Pons (tissue), 1 donor: ENCODE measurements at regions not wholly inside any gene's neighbourhood (a gene's known extent, or its start where the extent isn't known, plus 50 kb on each side); places are given as distances from the start of the nearest gene placed in this dataset.
"Not testable (repeated sequence)": the region's sequence is repeated elsewhere in the genome, so short reads cannot be mapped to it uniquely, and the experiment has no call there.

Experiments used
- DNase-seq: peaks from one replicate; pipeline ENCODE4 v3.0.0-alpha.2; 2016; ENCODE audit warnings: low spot score

GRCh38 chr5:53368516-53368915 is 111.9 kb upstream of the FST start:
- DNase-seq, result no peak

- DNase-seq, result no peak
Observed at GRCh38 chr5:53368966-53369605, 111.3 kb upstream of the FST start.

- no peak for DNase-seq
Observed at GRCh38 chr5:53369681-53370080, 110.7 kb upstream of the FST start.

- no peak for DNase-seq
Observed at GRCh38 chr5:53373451-53374158, 106.8 kb upstream of the FST start.

- no peak for DNase-seq
Observed at GRCh38 chr5:53376853-53377252, 103.6 kb upstream of the FST start.

- no peak for DNase-seq
Observed at GRCh38 chr5:53378190-53378589, 102.2 kb upstream of the FST start.

GRCh38 chr5:53378590-53379247 is 101.7 kb upstream of the FST start:
- DNase-seq, result no peak

GRCh38 chr5:53386341-53386740 is 94.1 kb upstream of the FST start:
- no peak for DNase-seq

- no peak for DNase-seq
Observed at GRCh38 chr5:53389093-53389492, 91.3 kb upstream of the FST start.

GRCh38 chr5:53392073-53392472 is 88.4 kb upstream of the FST start:
- DNase-seq, result no peak

- no peak for DNase-seq
Observed at GRCh38 chr5:53394808-53395207, 85.6 kb upstream of the FST start.

- no peak for DNase-seq
Observed at GRCh38 chr5:53397141-53397757, 83.2 kb upstream of the FST start.

GRCh38 chr5:53397845-53398244 is 82.6 kb upstream of the FST start:
- no peak for DNase-seq

- no peak for DNase-seq
Observed at GRCh38 chr5:53399926-53400697, 80.3 kb upstream of the FST start.

GRCh38 chr5:53403291-53403690 is 77.1 kb upstream of the FST start:
- DNase-seq, result no peak

- no peak for DNase-seq
Observed at GRCh38 chr5:53403758-53404157, 76.7 kb upstream of the FST start.

GRCh38 chr5:53405396-53405795 is 75.0 kb upstream of the FST start:
- no peak for DNase-seq

- DNase-seq, result no peak
Observed at GRCh38 chr5:53406630-53407316, 73.7 kb upstream of the FST start.

- DNase-seq, result no peak
Observed at GRCh38 chr5:53407373-53407772, 73.1 kb upstream of the FST start.

GRCh38 chr5:53411388-53411787 is 69.0 kb upstream of the FST start:
- no peak for DNase-seq

- not testable (repeated sequence) for DNase-seq
Observed at GRCh38 chr5:53412499-53412898, 67.9 kb upstream of the FST start.
